GM12878 (cell line): ENCODE measurements at regions not wholly inside any gene's neighbourhood (a gene's known extent, or its start where the extent isn't known, plus 50 kb on each side); places are given as distances from the start of the nearest gene placed in this dataset.

Experiments used
- ASH2L ChIP-seq: fragments of 300-600, 200-600 bp; sonication (generic); IDR thresholded peaks from 2 replicates; pipeline ENCODE4 v1.6.1; 2017; ENCODE audit warnings: low read depth, mild to moderate bottlenecking, borderline replicate concordance
- CBX3 ChIP-seq: fragments of 200-600 bp; sonication (generic); IDR thresholded peaks from 2 replicates; pipeline ENCODE4 v1.6.1; 2016; ENCODE audit warnings: low read depth, borderline replicate concordance
- DPF2 ChIP-seq: fragments of 450-650 bp; IDR thresholded peaks from 2 replicates; pipeline ENCODE4 v1.6.1; 2017; ENCODE audit warnings: mild to moderate bottlenecking
- MYC ChIP-seq: IDR thresholded peaks from 2 replicates; pipeline ENCODE4 v1.6.1; 2011; ENCODE audit warnings: mild to moderate bottlenecking, low read length, moderate library complexity, inconsistent platforms; ENCODE audit not compliant: insufficient read depth, insufficient replicate concordance, insufficient read length, severe bottlenecking
- PAX5 ChIP-seq: IDR thresholded peaks from 2 replicates; pipeline ENCODE4 v1.6.1; 2011; ENCODE audit warnings: low read depth, low read length, borderline replicate concordance
- PML ChIP-seq: IDR thresholded peaks from 2 replicates; pipeline ENCODE4 v1.6.1; 2012; ENCODE audit warnings: low read length, inconsistent platforms
- RBBP5 ChIP-seq: fragments of 200-600 bp; sonication (generic); conservative IDR thresholded peaks from 2 replicates; pipeline ENCODE4 v1.6.1; 2016
- RELA ChIP-seq: fragments of 450-650 bp; IDR thresholded peaks from 2 replicates; pipeline ENCODE4 v1.8.0; 2014; ENCODE audit warnings: borderline replicate concordance; ENCODE audit not compliant: partially characterized antibody
- SMARCA5 ChIP-seq: fragments of 450-650 bp; IDR thresholded peaks from 2 replicates; pipeline ENCODE4 v1.6.1; 2017; ENCODE audit warnings: mild to moderate bottlenecking
- ZNF274 ChIP-seq: IDR thresholded peaks from one replicate; pipeline ENCODE4 v1.8.0; 2011; ENCODE audit not compliant: insufficient read length, insufficient read depth
- TF ChIP-seq, protein P1 (sequence below): fragments of 450-650 bp; IDR thresholded peaks from 2 replicates; pipeline ENCODE4 v1.6.1; 2017; ENCODE audit warnings: mild to moderate bottlenecking, moderate library complexity
- TF ChIP-seq, protein P2 (sequence below): fragments of 450-650 bp; IDR thresholded peaks from 2 replicates; pipeline ENCODE4 v1.6.1; 2018; ENCODE audit warnings: mild to moderate bottlenecking, low read depth, moderate library complexity; ENCODE audit not compliant: partially characterized antibody
- TF ChIP-seq, protein P3 (sequence below), 3 experiments: IDR thresholded peaks in 2 of 3; conservative IDR thresholded peaks in 1 of 3; 2 replicates each; pipeline ENCODE4 v1.5.1; 2011; ENCODE audit warnings: low read depth in 3 of 3, low read length in 3 of 3, mild to moderate bottlenecking in 3 of 3, control low read depth in 2 of 3, moderate library complexity in 2 of 3, inconsistent platforms in 1 of 3, mixed read lengths in 1 of 3; ENCODE audit not compliant: control insufficient read depth in 2 of 3, insufficient read depth in 1 of 3; ENCODE audit errors: extremely low read depth in 1 of 3
- TF ChIP-seq, protein P4 (sequence below): IDR thresholded peaks from 2 replicates; pipeline ENCODE4 v1.6.1; 2012; ENCODE audit warnings: mild to moderate bottlenecking, low read depth, low read length

DNA sequence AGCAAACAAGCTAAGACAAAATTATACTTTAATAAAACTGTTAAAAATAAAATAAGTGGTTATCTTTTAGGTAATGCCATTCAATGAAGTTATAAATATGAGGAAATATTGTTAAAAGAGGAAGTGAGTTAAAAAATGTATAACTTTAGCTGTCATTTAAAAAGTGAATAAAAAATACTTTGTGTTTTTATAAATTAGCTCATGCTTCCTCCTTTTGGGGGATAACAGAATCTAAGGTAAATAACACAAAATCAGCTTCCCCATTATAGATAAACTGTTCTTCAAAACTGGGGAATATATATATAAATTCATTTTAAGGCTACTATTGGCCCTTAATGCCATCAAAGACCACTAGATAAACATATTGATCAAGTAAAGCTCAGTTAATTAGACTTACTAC is 113.7 kb upstream of the AADACL2 start (continued):
- TF ChIP-seq, protein P1, sequence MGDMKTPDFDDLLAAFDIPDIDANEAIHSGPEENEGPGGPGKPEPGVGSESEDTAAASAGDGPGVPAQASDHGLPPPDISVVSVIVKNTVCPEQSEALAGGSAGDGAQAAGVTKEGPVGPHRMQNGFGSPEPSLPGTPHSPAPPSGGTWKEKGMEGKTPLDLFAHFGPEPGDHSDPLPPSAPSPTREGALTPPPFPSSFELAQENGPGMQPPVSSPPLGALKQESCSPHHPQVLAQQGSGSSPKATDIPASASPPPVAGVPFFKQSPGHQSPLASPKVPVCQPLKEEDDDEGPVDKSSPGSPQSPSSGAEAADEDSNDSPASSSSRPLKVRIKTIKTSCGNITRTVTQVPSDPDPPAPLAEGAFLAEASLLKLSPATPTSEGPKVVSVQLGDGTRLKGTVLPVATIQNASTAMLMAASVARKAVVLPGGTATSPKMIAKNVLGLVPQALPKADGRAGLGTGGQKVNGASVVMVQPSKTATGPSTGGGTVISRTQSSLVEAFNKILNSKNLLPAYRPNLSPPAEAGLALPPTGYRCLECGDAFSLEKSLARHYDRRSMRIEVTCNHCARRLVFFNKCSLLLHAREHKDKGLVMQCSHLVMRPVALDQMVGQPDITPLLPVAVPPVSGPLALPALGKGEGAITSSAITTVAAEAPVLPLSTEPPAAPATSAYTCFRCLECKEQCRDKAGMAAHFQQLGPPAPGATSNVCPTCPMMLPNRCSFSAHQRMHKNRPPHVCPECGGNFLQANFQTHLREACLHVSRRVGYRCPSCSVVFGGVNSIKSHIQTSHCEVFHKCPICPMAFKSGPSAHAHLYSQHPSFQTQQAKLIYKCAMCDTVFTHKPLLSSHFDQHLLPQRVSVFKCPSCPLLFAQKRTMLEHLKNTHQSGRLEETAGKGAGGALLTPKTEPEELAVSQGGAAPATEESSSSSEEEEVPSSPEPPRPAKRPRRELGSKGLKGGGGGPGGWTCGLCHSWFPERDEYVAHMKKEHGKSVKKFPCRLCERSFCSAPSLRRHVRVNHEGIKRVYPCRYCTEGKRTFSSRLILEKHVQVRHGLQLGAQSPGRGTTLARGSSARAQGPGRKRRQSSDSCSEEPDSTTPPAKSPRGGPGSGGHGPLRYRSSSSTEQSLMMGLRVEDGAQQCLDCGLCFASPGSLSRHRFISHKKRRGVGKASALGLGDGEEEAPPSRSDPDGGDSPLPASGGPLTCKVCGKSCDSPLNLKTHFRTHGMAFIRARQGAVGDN: no peak
- TF ChIP-seq RBBP5 (no peak), MYC (no peak), RELA (no peak), ASH2L (no peak), DPF2 (no peak), CBX3 (no peak), PML (no peak), SMARCA5 (no peak), ZNF274 (no peak), PAX5 (no peak)
- TF ChIP-seq, protein P2, sequence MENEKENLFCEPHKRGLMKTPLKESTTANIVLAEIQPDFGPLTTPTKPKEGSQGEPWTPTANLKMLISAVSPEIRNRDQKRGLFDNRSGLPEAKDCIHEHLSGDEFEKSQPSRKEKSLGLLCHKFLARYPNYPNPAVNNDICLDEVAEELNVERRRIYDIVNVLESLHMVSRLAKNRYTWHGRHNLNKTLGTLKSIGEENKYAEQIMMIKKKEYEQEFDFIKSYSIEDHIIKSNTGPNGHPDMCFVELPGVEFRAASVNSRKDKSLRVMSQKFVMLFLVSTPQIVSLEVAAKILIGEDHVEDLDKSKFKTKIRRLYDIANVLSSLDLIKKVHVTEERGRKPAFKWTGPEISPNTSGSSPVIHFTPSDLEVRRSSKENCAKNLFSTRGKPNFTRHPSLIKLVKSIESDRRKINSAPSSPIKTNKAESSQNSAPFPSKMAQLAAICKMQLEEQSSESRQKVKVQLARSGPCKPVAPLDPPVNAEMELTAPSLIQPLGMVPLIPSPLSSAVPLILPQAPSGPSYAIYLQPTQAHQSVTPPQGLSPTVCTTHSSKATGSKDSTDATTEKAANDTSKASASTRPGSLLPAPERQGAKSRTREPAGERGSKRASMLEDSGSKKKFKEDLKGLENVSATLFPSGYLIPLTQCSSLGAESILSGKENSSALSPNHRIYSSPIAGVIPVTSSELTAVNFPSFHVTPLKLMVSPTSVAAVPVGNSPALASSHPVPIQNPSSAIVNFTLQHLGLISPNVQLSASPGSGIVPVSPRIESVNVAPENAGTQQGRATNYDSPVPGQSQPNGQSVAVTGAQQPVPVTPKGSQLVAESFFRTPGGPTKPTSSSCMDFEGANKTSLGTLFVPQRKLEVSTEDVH: no peak
- TF ChIP-seq, protein P3, sequence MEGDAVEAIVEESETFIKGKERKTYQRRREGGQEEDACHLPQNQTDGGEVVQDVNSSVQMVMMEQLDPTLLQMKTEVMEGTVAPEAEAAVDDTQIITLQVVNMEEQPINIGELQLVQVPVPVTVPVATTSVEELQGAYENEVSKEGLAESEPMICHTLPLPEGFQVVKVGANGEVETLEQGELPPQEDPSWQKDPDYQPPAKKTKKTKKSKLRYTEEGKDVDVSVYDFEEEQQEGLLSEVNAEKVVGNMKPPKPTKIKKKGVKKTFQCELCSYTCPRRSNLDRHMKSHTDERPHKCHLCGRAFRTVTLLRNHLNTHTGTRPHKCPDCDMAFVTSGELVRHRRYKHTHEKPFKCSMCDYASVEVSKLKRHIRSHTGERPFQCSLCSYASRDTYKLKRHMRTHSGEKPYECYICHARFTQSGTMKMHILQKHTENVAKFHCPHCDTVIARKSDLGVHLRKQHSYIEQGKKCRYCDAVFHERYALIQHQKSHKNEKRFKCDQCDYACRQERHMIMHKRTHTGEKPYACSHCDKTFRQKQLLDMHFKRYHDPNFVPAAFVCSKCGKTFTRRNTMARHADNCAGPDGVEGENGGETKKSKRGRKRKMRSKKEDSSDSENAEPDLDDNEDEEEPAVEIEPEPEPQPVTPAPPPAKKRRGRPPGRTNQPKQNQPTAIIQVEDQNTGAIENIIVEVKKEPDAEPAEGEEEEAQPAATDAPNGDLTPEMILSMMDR (IDR thresholded peaks at IDR 0.05 in 2 of 3, conservative IDR thresholded peaks at IDR 0.05 in 1 of 3; ENCODE audit: control insufficient read depth in 2 of 3, extremely low read depth in 1 of 3, insufficient read depth in 1 of 3, low read depth in 3 of 3, low read length in 3 of 3): no peak
- TF ChIP-seq, protein P4, sequence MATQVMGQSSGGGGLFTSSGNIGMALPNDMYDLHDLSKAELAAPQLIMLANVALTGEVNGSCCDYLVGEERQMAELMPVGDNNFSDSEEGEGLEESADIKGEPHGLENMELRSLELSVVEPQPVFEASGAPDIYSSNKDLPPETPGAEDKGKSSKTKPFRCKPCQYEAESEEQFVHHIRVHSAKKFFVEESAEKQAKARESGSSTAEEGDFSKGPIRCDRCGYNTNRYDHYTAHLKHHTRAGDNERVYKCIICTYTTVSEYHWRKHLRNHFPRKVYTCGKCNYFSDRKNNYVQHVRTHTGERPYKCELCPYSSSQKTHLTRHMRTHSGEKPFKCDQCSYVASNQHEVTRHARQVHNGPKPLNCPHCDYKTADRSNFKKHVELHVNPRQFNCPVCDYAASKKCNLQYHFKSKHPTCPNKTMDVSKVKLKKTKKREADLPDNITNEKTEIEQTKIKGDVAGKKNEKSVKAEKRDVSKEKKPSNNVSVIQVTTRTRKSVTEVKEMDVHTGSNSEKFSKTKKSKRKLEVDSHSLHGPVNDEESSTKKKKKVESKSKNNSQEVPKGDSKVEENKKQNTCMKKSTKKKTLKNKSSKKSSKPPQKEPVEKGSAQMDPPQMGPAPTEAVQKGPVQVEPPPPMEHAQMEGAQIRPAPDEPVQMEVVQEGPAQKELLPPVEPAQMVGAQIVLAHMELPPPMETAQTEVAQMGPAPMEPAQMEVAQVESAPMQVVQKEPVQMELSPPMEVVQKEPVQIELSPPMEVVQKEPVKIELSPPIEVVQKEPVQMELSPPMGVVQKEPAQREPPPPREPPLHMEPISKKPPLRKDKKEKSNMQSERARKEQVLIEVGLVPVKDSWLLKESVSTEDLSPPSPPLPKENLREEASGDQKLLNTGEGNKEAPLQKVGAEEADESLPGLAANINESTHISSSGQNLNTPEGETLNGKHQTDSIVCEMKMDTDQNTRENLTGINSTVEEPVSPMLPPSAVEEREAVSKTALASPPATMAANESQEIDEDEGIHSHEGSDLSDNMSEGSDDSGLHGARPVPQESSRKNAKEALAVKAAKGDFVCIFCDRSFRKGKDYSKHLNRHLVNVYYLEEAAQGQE: no peak
